WTC11 (cell line): ENCODE measurements at regions not wholly inside any gene's neighbourhood (a gene's known extent, or its start where the extent isn't known, plus 50 kb on each side); places are given as distances from the start of the nearest gene placed in this dataset.

Experiments
- ATAC-seq: fragments of 200-7000 bp; cut with Tn5 transposase; 2 replicates; pipeline ENCODE4 v1.10.0; 2021; ENCODE audit warnings: mild to moderate bottlenecking, moderate library complexity
- CTCF ChIA-PET: fragments of 300-600 bp; sonication (Branson Sonifier 250); formaldehyde crosslinking; loops from one replicate; lab custom pipeline; 2021; ENCODE audit warnings: antibody characterized with exemption; lab: Charles Lee
- POLR2A ChIA-PET: fragments of 350-600 bp; sonication (Branson Sonifier 250); formaldehyde crosslinking; loops from one replicate; lab custom pipeline; 2021; ENCODE audit warnings: antibody characterized with exemption; lab: Charles Lee
- DNase-seq: peaks from one replicate; pipeline ENCODE4 v3.0.0; 2021; ENCODE audit warnings: low spot score
- H3K27ac Mint-ChIP-seq: 2 replicates; pipeline ENCODE4 v1.8.0; 2021; ENCODE audit warnings: mixed read lengths
- H3K27me3 Mint-ChIP-seq: 2 replicates; pipeline ENCODE4 v1.8.0; 2021; ENCODE audit warnings: low read depth, mild to moderate bottlenecking, moderate library complexity, mixed read lengths
- H3K36me3 Mint-ChIP-seq: 2 replicates; pipeline ENCODE4 v1.8.0; 2021; ENCODE audit warnings: mixed read lengths
- H3K4me1 Mint-ChIP-seq: 2 replicates; pipeline ENCODE4 v1.8.0; 2022; ENCODE audit warnings: mixed read lengths
- H3K4me3 Mint-ChIP-seq: 2 replicates; pipeline ENCODE4 v1.8.0; 2021; ENCODE audit warnings: mild to moderate bottlenecking, moderate library complexity, mixed read lengths
- H3K9me3 Mint-ChIP-seq: 2 replicates; pipeline ENCODE4 v1.8.0; 2021; ENCODE audit warnings: mixed read lengths
- ATF1 ChIP-seq: sonication (generic); formaldehyde crosslinking; IDR thresholded peaks from 2 replicates; pipeline ENCODE4 v1.8.1; 2023; ENCODE audit warnings: mild to moderate bottlenecking, moderate library complexity, missing genetic modification reagents
- ATF3 ChIP-seq: sonication (generic); formaldehyde crosslinking; conservative IDR thresholded peaks from 2 replicates; pipeline ENCODE4 v1.8.1; 2022; ENCODE audit warnings: mild to moderate bottlenecking, missing genetic modification reagents
- CBFB ChIP-seq: sonication (generic); formaldehyde crosslinking; IDR thresholded peaks from 2 replicates; pipeline ENCODE4 v1.8.1; 2022; ENCODE audit warnings: mild to moderate bottlenecking, low read depth, missing genetic modification reagents
- EMX1 ChIP-seq: fragments of 250-450 bp; sonication (Bioruptor Pico); IDR thresholded peaks from 2 replicates; pipeline ENCODE4 v1.8.0; 2021; ENCODE audit warnings: mild to moderate bottlenecking
- FOXJ3 ChIP-seq: sonication (generic); formaldehyde crosslinking; IDR thresholded peaks from 2 replicates; pipeline ENCODE4 v1.9.0; 2021; ENCODE audit warnings: missing genetic modification reagents, mild to moderate bottlenecking, borderline replicate concordance
- FOXK1 ChIP-seq: sonication (generic); formaldehyde crosslinking; IDR thresholded peaks from 2 replicates; pipeline ENCODE4 v1.8.0; 2022; ENCODE audit warnings: mild to moderate bottlenecking, moderate library complexity, missing genetic modification reagents
- HMGA2 ChIP-seq: fragments of 250-450 bp; sonication (Bioruptor Pico); IDR thresholded peaks from 2 replicates; pipeline ENCODE4 v1.4.0; 2021; ENCODE audit warnings: mild to moderate bottlenecking, moderate library complexity
- HMGXB4 ChIP-seq: sonication (generic); formaldehyde crosslinking; IDR thresholded peaks from 2 replicates; pipeline ENCODE4 v1.8.1; 2023; ENCODE audit warnings: mild to moderate bottlenecking, moderate library complexity, missing genetic modification reagents
- MLX ChIP-seq: sonication (generic); formaldehyde crosslinking; IDR thresholded peaks from 2 replicates; pipeline ENCODE4 v1.8.1; 2023; ENCODE audit warnings: mild to moderate bottlenecking, missing genetic modification reagents, moderate library complexity
- MXD4 ChIP-seq: fragments of 250-450 bp; sonication (Bioruptor Pico); IDR thresholded peaks from 2 replicates; pipeline ENCODE4 v1.8.0; 2021; ENCODE audit warnings: mild to moderate bottlenecking, moderate library complexity, borderline replicate concordance
- NFATC4 ChIP-seq: fragments of 250-450 bp; sonication (Bioruptor Pico); IDR thresholded peaks from 2 replicates; pipeline ENCODE4 v1.9.0; 2021; ENCODE audit warnings: mild to moderate bottlenecking
- NR1H2 ChIP-seq: sonication (generic); formaldehyde crosslinking; IDR thresholded peaks from 2 replicates; pipeline ENCODE4 v1.9.0; 2021; ENCODE audit warnings: mild to moderate bottlenecking, moderate library complexity, missing genetic modification reagents
- NR3C1 ChIP-seq: sonication (generic); formaldehyde crosslinking; conservative IDR thresholded peaks from 2 replicates; pipeline ENCODE4 v1.8.1; 2023; ENCODE audit warnings: low read depth, mild to moderate bottlenecking, missing genetic modification reagents
- OVOL2 ChIP-seq: fragments of 250-450 bp; sonication (Bioruptor Pico); IDR thresholded peaks from 2 replicates; pipeline ENCODE4 v1.9.0; 2021; ENCODE audit warnings: mild to moderate bottlenecking, borderline replicate concordance
- SP1 ChIP-seq: sonication (generic); formaldehyde crosslinking; conservative IDR thresholded peaks from 2 replicates; pipeline ENCODE4 v1.8.1; 2022; ENCODE audit warnings: missing genetic modification reagents
- TP53 ChIP-seq: sonication (generic); formaldehyde crosslinking; IDR thresholded peaks from 2 replicates; pipeline ENCODE4 v1.8.1; 2023; ENCODE audit warnings: mild to moderate bottlenecking, missing genetic modification reagents
- USF1 ChIP-seq: sonication (generic); formaldehyde crosslinking; IDR thresholded peaks from 2 replicates; pipeline ENCODE4 v1.8.0; 2022; ENCODE audit warnings: mild to moderate bottlenecking, missing genetic modification reagents
- ZBTB21 ChIP-seq: sonication (generic); formaldehyde crosslinking; IDR thresholded peaks from 2 replicates; pipeline ENCODE4 v1.8.1; 2023; ENCODE audit warnings: mild to moderate bottlenecking, missing genetic modification reagents, borderline replicate concordance
- ZBTB43 ChIP-seq: sonication (generic); formaldehyde crosslinking; IDR thresholded peaks from 2 replicates; pipeline ENCODE4 v1.8.1; 2023; ENCODE audit warnings: mild to moderate bottlenecking, missing genetic modification reagents
- ZNF121 ChIP-seq: sonication (generic); formaldehyde crosslinking; IDR thresholded peaks from 2 replicates; pipeline ENCODE4 v1.8.0; 2023; ENCODE audit warnings: missing genetic modification reagents
- ZNF232 ChIP-seq: sonication (generic); formaldehyde crosslinking; IDR thresholded peaks from 2 replicates; pipeline ENCODE4 v1.8.0; 2022; ENCODE audit warnings: mild to moderate bottlenecking, missing genetic modification reagents
- ZNF396 ChIP-seq: fragments of 250-450 bp; sonication (Bioruptor Pico); IDR thresholded peaks from 2 replicates; pipeline ENCODE4 v1.8.0; 2021; ENCODE audit warnings: mild to moderate bottlenecking, moderate library complexity, borderline replicate concordance
- ZNF416 ChIP-seq: fragments of 250-450 bp; sonication (Bioruptor Pico); IDR thresholded peaks from 2 replicates; pipeline ENCODE4 v1.9.0; 2021; ENCODE audit warnings: mild to moderate bottlenecking, inconsistent platforms
- TF ChIP-seq, protein P1 (sequence below): sonication (generic); formaldehyde crosslinking; IDR thresholded peaks from 2 replicates; pipeline ENCODE4 v1.8.0; 2023; ENCODE audit warnings: missing genetic modification reagents
- TF ChIP-seq, protein P2 (sequence below): sonication (generic); formaldehyde crosslinking; conservative IDR thresholded peaks from 2 replicates; pipeline ENCODE4 v1.8.1; 2023; ENCODE audit warnings: mild to moderate bottlenecking, low read depth, missing genetic modification reagents, moderate library complexity
- TF ChIP-seq, protein P3 (sequence below): fragments of 250-450 bp; sonication (Bioruptor Pico); IDR thresholded peaks from 2 replicates; pipeline ENCODE4 v1.9.0; 2021; ENCODE audit warnings: mild to moderate bottlenecking

- no peak for ATAC-seq
- H3K36me3 Mint-ChIP-seq = peaks cover 2% of the 10 kb centered on the region; the same call in 1 of the 2 replicates
- H3K27ac Mint-ChIP-seq = no peak overlapping the region
- CTCF ChIA-PET = interaction anchor here (1.3 to 2.6 kb wide), 4 partner anchors 14 to 131 kb away, joined by 3 to 9 read pairs (median 4); no protein-coding TSS in a partner anchor
- TF ChIP-seq CBFB (no peak), ZNF232 (CRISPR knock-in tag) (no peak), ATF3 (CRISPR knock-in tag) (no peak), MXD4 (CRISPR knock-in tag) (no peak), SP1 (CRISPR knock-in tag) (no peak), ZBTB21 (CRISPR knock-in tag) (no peak), NFATC4 (CRISPR knock-in tag) (no peak), FOXK1 (no peak), ZBTB43 (CRISPR knock-in tag) (no peak), FOXJ3 (CRISPR knock-in tag) (no peak), ZNF121 (CRISPR knock-in tag) (no peak), ZNF416 (no peak), MLX (CRISPR knock-in tag) (no peak), TP53 (no peak), NR1H2 (CRISPR knock-in tag) (no peak)
- TF ChIP-seq, protein P1, sequence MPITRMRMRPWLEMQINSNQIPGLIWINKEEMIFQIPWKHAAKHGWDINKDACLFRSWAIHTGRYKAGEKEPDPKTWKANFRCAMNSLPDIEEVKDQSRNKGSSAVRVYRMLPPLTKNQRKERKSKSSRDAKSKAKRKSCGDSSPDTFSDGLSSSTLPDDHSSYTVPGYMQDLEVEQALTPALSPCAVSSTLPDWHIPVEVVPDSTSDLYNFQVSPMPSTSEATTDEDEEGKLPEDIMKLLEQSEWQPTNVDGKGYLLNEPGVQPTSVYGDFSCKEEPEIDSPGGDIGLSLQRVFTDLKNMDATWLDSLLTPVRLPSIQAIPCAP (CRISPR knock-in tag) = no peak
- TF ChIP-seq, protein P2, sequence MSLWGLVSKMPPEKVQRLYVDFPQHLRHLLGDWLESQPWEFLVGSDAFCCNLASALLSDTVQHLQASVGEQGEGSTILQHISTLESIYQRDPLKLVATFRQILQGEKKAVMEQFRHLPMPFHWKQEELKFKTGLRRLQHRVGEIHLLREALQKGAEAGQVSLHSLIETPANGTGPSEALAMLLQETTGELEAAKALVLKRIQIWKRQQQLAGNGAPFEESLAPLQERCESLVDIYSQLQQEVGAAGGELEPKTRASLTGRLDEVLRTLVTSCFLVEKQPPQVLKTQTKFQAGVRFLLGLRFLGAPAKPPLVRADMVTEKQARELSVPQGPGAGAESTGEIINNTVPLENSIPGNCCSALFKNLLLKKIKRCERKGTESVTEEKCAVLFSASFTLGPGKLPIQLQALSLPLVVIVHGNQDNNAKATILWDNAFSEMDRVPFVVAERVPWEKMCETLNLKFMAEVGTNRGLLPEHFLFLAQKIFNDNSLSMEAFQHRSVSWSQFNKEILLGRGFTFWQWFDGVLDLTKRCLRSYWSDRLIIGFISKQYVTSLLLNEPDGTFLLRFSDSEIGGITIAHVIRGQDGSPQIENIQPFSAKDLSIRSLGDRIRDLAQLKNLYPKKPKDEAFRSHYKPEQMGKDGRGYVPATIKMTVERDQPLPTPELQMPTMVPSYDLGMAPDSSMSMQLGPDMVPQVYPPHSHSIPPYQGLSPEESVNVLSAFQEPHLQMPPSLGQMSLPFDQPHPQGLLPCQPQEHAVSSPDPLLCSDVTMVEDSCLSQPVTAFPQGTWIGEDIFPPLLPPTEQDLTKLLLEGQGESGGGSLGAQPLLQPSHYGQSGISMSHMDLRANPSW = no peak
- TF ChIP-seq, all 79 proteins: peak for 0
- H3K9me3 Mint-ChIP-seq = peaks cover 34% of the 10 kb centered on the region
- POLR2A ChIA-PET = no interaction called here
- no peaks in the 10 kb centered on the region for H3K4me1 Mint-ChIP-seq
- no peak overlapping the region for H3K4me3 Mint-ChIP-seq
- DNase-seq = no peak
- H3K27me3 Mint-ChIP-seq = no peaks in the 10 kb centered on the region; the same call in 1 of the 2 replicates
Observed at GRCh38 chr20:23179766-23180403, 93.8 kb upstream of the CD93 start.

DNA sequence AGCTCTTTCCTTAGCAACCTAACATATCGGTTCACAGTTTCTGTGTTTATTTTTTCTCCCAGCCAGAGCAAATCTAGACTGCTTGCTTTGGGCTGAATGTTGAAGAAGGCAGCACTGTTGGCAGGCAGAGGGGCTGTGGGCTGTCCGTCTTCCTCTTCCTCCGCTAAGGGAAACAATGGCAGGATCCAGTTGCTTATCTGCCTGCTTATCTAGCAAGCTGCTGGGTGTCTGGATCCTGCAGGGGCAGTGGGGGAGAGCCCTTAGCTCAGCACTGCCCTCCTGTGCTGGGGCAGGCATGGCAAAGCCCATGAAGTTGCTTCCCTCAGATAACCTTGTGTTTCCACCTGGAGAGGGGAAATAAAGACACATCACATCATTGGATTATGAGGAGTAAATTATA lies 92.7 kb upstream of the CD93 start:
- DNase-seq = no peak
- Mint-ChIP-seq H3K27me3 (no peaks in the 10 kb centered on the region; the same call in 1 of the 2 replicates), H3K4me1 (no peaks in the 10 kb centered on the region)
- ATAC-seq = no peak; the same call in 1 of the 2 replicates
- TF ChIP-seq EMX1 (CRISPR knock-in tag) = no peak
- no peak for TF ChIP-seq SP1 (CRISPR knock-in tag)
- TF ChIP-seq HMGA2 = no peak
- TF ChIP-seq, protein P1 (CRISPR knock-in tag) = no peak
- TF ChIP-seq OVOL2 (CRISPR knock-in tag) = no peak
- no peak for TF ChIP-seq USF1
- TF ChIP-seq ATF1 (CRISPR knock-in tag) = no peak
- TF ChIP-seq, protein P3, sequence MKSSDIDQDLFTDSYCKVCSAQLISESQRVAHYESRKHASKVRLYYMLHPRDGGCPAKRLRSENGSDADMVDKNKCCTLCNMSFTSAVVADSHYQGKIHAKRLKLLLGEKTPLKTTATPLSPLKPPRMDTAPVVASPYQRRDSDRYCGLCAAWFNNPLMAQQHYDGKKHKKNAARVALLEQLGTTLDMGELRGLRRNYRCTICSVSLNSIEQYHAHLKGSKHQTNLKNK (CRISPR knock-in tag) = no peak
- TF ChIP-seq NR3C1 (CRISPR knock-in tag) = no peak
- no peak for TF ChIP-seq HMGXB4 (CRISPR knock-in tag)
- TF ChIP-seq ZNF396 (CRISPR knock-in tag) = no peak
- TF ChIP-seq NFATC4 (CRISPR knock-in tag) = no peak
- TF ChIP-seq ZNF416 = no peak
- TF ChIP-seq, all 79 proteins: peak for 0
- Mint-ChIP-seq H3K9me3 (peaks cover 35% of the 10 kb centered on the region), H3K36me3 (no peaks in the 10 kb centered on the region), H3K4me3 (no peak overlapping the region), H3K27ac (no peak overlapping the region)
- ChIA-PET POLR2A (no interaction called here), CTCF (interaction anchor here (0.9 to 2.6 kb wide), 6 partner anchors 13 to 316 kb away, joined by 3 to 9 read pairs (median 3); no protein-coding TSS in a partner anchor)
